Peyer's patch (tissue), 4 donors: ENCODE measurements at regions not wholly inside any gene's neighbourhood (a gene's known extent, or its start where the extent isn't known, plus 50 kb on each side); places are given as distances from the start of the nearest gene placed in this dataset.

Experiments used
- POLR2A ChIP-seq, 2 donors: fragments of 450-650 bp; IDR thresholded peaks; one replicate each; pipeline ENCODE4 v1.5.1; 2017; ENCODE audit warnings: antibody characterized with exemption in 2 of 2, mild to moderate bottlenecking in 2 of 2, moderate library complexity in 2 of 2
- TF ChIP-seq, protein P1 (sequence below), 6 experiments: fragments of 450-650 bp in 4 of 6; fragments of 200-600 bp in 2 of 6; sonication (generic) in 1 of 6; IDR thresholded peaks; one replicate each; pipeline ENCODE4 v1.5.1; 2017 to 2019; ENCODE audit warnings: antibody characterized with exemption in 6 of 6, mild to moderate bottlenecking in 3 of 6, moderate library complexity in 1 of 6

DNA sequence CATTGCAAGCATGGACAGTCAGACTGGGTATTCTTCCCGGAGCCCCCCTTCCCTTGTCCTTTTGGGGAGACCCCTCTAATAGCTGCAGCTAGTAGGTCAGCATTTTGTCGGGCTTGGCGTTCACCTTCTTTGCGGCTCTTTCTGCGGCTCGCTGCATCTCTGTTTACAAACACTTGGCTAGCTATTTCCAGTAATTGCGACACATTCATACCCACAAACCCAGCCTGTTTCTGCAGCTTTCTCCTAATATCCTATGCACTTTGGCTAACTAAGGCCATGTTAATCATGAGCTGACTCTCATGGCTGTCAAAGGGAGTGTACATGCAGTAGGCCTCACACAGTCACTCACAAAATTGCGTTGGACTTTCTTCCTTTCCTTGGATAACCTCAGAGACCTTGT, 716.4 kb downstream of the AMY1C start:
- TF ChIP-seq, protein P1, sequence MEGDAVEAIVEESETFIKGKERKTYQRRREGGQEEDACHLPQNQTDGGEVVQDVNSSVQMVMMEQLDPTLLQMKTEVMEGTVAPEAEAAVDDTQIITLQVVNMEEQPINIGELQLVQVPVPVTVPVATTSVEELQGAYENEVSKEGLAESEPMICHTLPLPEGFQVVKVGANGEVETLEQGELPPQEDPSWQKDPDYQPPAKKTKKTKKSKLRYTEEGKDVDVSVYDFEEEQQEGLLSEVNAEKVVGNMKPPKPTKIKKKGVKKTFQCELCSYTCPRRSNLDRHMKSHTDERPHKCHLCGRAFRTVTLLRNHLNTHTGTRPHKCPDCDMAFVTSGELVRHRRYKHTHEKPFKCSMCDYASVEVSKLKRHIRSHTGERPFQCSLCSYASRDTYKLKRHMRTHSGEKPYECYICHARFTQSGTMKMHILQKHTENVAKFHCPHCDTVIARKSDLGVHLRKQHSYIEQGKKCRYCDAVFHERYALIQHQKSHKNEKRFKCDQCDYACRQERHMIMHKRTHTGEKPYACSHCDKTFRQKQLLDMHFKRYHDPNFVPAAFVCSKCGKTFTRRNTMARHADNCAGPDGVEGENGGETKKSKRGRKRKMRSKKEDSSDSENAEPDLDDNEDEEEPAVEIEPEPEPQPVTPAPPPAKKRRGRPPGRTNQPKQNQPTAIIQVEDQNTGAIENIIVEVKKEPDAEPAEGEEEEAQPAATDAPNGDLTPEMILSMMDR (IDR thresholded peaks at IDR 0.05), result no peak
- no peak for TF ChIP-seq POLR2A (IDR thresholded peaks at IDR 0.05)
